Body of pancreas (tissue), 4 donors: ENCODE measurements at regions not wholly inside any gene's neighbourhood (a gene's known extent, or its start where the extent isn't known, plus 50 kb on each side); places are given as distances from the start of the nearest gene placed in this dataset.

Experiments used
- ATAC-seq: fragments of 150-250 bp; one replicate; pipeline ENCODE4 v1.9.1; 2016
- DNase-seq, 4 donors: peaks; one replicate each; pipeline ENCODE4 v3.0.0-alpha.2; 2019
- H3K27ac ChIP-seq, 4 donors: fragments of 200-600 bp; sonication (generic); 1 replicate in 3 of 4; 2 replicates in 1 of 4; pipeline versions ENCODE4 v1.5.1 to v1.6.1; 2016 to 2019; ENCODE audit warnings: mild to moderate bottlenecking in 1 of 4, mixed read lengths in 1 of 4, moderate library complexity in 1 of 4
- H3K27me3 ChIP-seq, 2 donors: fragments of 200-600 bp; sonication (generic); one replicate each; pipeline ENCODE4 v1.6.0; 2016; ENCODE audit warnings: mild to moderate bottlenecking in 1 of 2
- H3K36me3 ChIP-seq, 2 donors: fragments of 200-600 bp; sonication (generic); replicated peaks in 1 of 2; 2 replicates each; pipeline ENCODE4 v1.5.1; 2016; ENCODE audit warnings: low read depth in 2 of 2; ENCODE audit not compliant: insufficient read depth in 1 of 2
- H3K4me1 ChIP-seq: fragments of 200-600 bp; sonication (generic); one replicate; pipeline ENCODE4 v1.6.0; 2016
- H3K4me3 ChIP-seq, 2 donors: fragments of 200-600 bp; sonication (generic); 1 replicate in 1 of 2; 2 replicates in 1 of 2; pipeline ENCODE4 v1.5.1; 2016 to 2019
- H3K9me3 ChIP-seq, 3 donors: fragments of 200-600 bp; sonication (generic); 1 replicate in 2 of 3; 2 replicates in 1 of 3; pipeline ENCODE4 v1.5.1; 2016
- CTCF ChIP-seq, 7 experiments: fragments of 450-650 bp in 4 of 7; fragments of 200-600 bp in 3 of 7; sonication (generic) in 3 of 7; IDR thresholded peaks; one replicate each; pipeline ENCODE4 v1.5.1; 2016 to 2019; ENCODE audit warnings: antibody characterized with exemption in 7 of 7
- POLR2A ChIP-seq, 3 donors: fragments of 450-650 bp; IDR thresholded peaks; one replicate each; pipeline ENCODE4 v1.6.1; 2016; ENCODE audit warnings: antibody characterized with exemption in 3 of 3, mild to moderate bottlenecking in 2 of 3
- WGBS, 2 donors: methylation state at CpG; one replicate each; pipeline ENCODE4 v1.1.5; 2017; 5-methylcytosine and 5-hydroxymethylcytosine counted together
- intact Hi-C: fragments of 100-400 bp; cut with DNase I; formaldehyde crosslinking; loops from one replicate; pipeline ENCODE4 v1.15.1; 2023

- Histone ChIP-seq H3K27me3 (no peaks in the 10 kb centered on the region), H3K9me3 (peaks cover 0 to 6% (median 0%) of the 10 kb centered on the region in 3 donors), H3K27ac (no peak overlapping the region), H3K4me1 (no peaks in the 10 kb centered on the region), H3K36me3 (no peaks in the 10 kb centered on the region), H3K4me3 (no peak overlapping the region)
- ATAC-seq: no peak
- intact Hi-C loops: no loop called here
- no peak for DNase-seq
- 25 to 26% methylated on average over 3 of the region's 3 CpGs for WGBS, 2 donors
- no peak for TF ChIP-seq POLR2A (IDR thresholded peaks at IDR 0.05)
- TF ChIP-seq CTCF (IDR thresholded peaks at IDR 0.05): no peak
These were observed 955.9 kb downstream of the SLITRK5 start for GRCh38 chr13:88627071-88627470.

- no peak for DNase-seq
- no peaks in the 10 kb centered on the region for H3K4me1 ChIP-seq
- no peak for ATAC-seq
- H3K9me3 ChIP-seq: no peaks in the 10 kb centered on the region
- WGBS, 2 donors: 0 to 50% methylated on average over 1 of the region's 1 CpG
- intact Hi-C loops: no loop called here
- TF ChIP-seq POLR2A (IDR thresholded peaks at IDR 0.05) (no peak), CTCF (IDR thresholded peaks at IDR 0.05) (no peak)
- H3K27me3 ChIP-seq: no peaks in the 10 kb centered on the region
- H3K36me3 ChIP-seq: no peaks in the 10 kb centered on the region
- no peak overlapping the region for H3K27ac ChIP-seq
- H3K4me3 ChIP-seq: no peak overlapping the region
These were observed 957.7 kb downstream of the SLITRK5 start for GRCh38 chr13:88628882-88629281.

GRCh38 chr13:88637935-88638334 lies 966.8 kb downstream of the SLITRK5 start:
- WGBS, 2 donors: 0 to 28% methylated on average over 1 of the region's 1 CpG
- no peaks in the 10 kb centered on the region for H3K4me1 ChIP-seq
- intact Hi-C loops: no loop called here
- peaks cover 0 to 4% (median 0%) of the 10 kb centered on the region in 3 donors for H3K9me3 ChIP-seq
- no peaks in the 10 kb centered on the region for H3K27me3 ChIP-seq
- no peak overlapping the region for H3K27ac ChIP-seq
- no peak overlapping the region for H3K4me3 ChIP-seq
- H3K36me3 ChIP-seq: no peaks in the 10 kb centered on the region
- no peak for DNase-seq
- no peak for TF ChIP-seq CTCF (IDR thresholded peaks at IDR 0.05)
- no peak for TF ChIP-seq POLR2A (IDR thresholded peaks at IDR 0.05)
- ATAC-seq: no peak

GRCh38 chr13:88643233-88643632 lies 972.1 kb downstream of the SLITRK5 start:
- TF ChIP-seq POLR2A (IDR thresholded peaks at IDR 0.05) (no peak), CTCF (IDR thresholded peaks at IDR 0.05) (no peak)
- Histone ChIP-seq H3K4me3 (no peak overlapping the region), H3K36me3 (no peaks in the 10 kb centered on the region), H3K9me3 (peaks cover 0 to 13% (median 0%) of the 10 kb centered on the region in 3 donors), H3K27ac (no peak overlapping the region), H3K4me1 (no peaks in the 10 kb centered on the region), H3K27me3 (no peaks in the 10 kb centered on the region)
- ATAC-seq: no peak
- no peak for DNase-seq
- WGBS, 2 donors: 63 to 80% methylated on average over 2 of the region's 2 CpGs
- intact Hi-C loops: no loop called here

- H3K27ac ChIP-seq: no peak overlapping the region
- no peak for DNase-seq
- peaks cover 0 to under 1% (median 0%) of the 10 kb centered on the region in 3 donors for H3K9me3 ChIP-seq
- 38 to 61% methylated on average over 2 of the region's 2 CpGs for WGBS, 2 donors
- H3K4me3 ChIP-seq: no peak overlapping the region
- no peak for TF ChIP-seq POLR2A (IDR thresholded peaks at IDR 0.05)
- no peak for TF ChIP-seq CTCF (IDR thresholded peaks at IDR 0.05)
- no peaks in the 10 kb centered on the region for H3K36me3 ChIP-seq
- intact Hi-C loops: no loop called here
- no peaks in the 10 kb centered on the region for H3K4me1 ChIP-seq
- no peak for ATAC-seq
- H3K27me3 ChIP-seq: no peaks in the 10 kb centered on the region
These were observed 977.6 kb downstream of the SLITRK5 start for GRCh38 chr13:88648598-88649373.
